B cell (primary cell): ENCODE measurements at regions not wholly inside any gene's neighbourhood (a gene's known extent, or its start where the extent isn't known, plus 50 kb on each side); places are given as distances from the start of the nearest gene placed in this dataset.

Experiments
- ATAC-seq: fragments of 200-7000 bp; cut with Tn5 transposase; one replicate; pipeline ENCODE4 v1.10.0; 2021; ENCODE audit warnings: low read depth, mild to moderate bottlenecking, moderate number of reproducible peaks, moderate library complexity
- CTCF ChIA-PET: fragments of 350-600 bp; sonication (Branson Sonifier 250); formaldehyde crosslinking; loops from one replicate; lab custom pipeline; 2021; ENCODE audit warnings: antibody characterized with exemption, inconsistent platforms; lab: Charles Lee
- POLR2A ChIA-PET: fragments of 350-600 bp; sonication (Branson Sonifier 250); formaldehyde crosslinking; loops from one replicate; lab custom pipeline; 2021; ENCODE audit warnings: antibody characterized with exemption; lab: Charles Lee
- DNase-seq: peaks from one replicate; pipeline ENCODE4 v3.0.0; 2013
- H2AFZ ChIP-seq: 2 replicates; pipeline ENCODE4 v1.6.1; 2012; ENCODE audit warnings: mild to moderate bottlenecking, low read depth, low read length; ENCODE audit not compliant: insufficient read depth, poor library complexity, severe bottlenecking
- H3K27ac ChIP-seq, 2 donors: 1 replicate in 1 of 2; 2 replicates in 1 of 2; pipeline ENCODE4 v1.5.1; 2012 to 2013; ENCODE audit warnings: low read length in 2 of 2, mild to moderate bottlenecking in 2 of 2, moderate library complexity in 1 of 2
- H3K27me3 ChIP-seq, 4 experiments: fragments of 200-600 bp in 1 of 4; sonication (generic) in 1 of 4; replicated peaks in 1 of 4; 1 replicate in 2 of 4; 2 replicates in 2 of 4; pipeline versions ENCODE4 v1.6.1 to v1.7.0; 2013 to 2016; ENCODE audit warnings: low read length in 3 of 4, mild to moderate bottlenecking in 2 of 4, mixed read lengths in 1 of 4, moderate library complexity in 1 of 4; ENCODE audit not compliant: insufficient read depth in 4 of 4, control insufficient read depth in 3 of 4; ENCODE audit errors: control extremely low read depth in 1 of 4
- H3K36me3 ChIP-seq, 2 experiments: replicated peaks in 1 of 2; 1 replicate in 1 of 2; 2 replicates in 1 of 2; pipeline versions ENCODE4 v1.6.1 to v1.7.1; 2013; ENCODE audit warnings: low read length in 1 of 2; ENCODE audit not compliant: insufficient read depth in 2 of 2, control insufficient read depth in 1 of 2; ENCODE audit errors: control extremely low read depth in 1 of 2, extremely low read depth in 1 of 2
- H3K4me1 ChIP-seq, 2 donors: fragments of 200-600 bp in 1 of 2; sonication (generic) in 1 of 2; 1 replicate in 1 of 2; 2 replicates in 1 of 2; pipeline versions ENCODE4 v1.5.1 to v1.6.1; 2013 to 2017; ENCODE audit warnings: low read length in 2 of 2; ENCODE audit not compliant: control insufficient read depth in 2 of 2, insufficient read depth in 2 of 2
- H3K4me2 ChIP-seq: replicated peaks from 2 replicates; pipeline ENCODE3; 2012; ENCODE audit warnings: mild to moderate bottlenecking, low read depth, low read length; ENCODE audit not compliant: poor library complexity, severe bottlenecking
- H3K4me3 ChIP-seq, 5 experiments: fragments of 200-600 bp in 1 of 5; sonication (generic) in 1 of 5; 1 replicate in 3 of 5; 2 replicates in 2 of 5; pipeline versions ENCODE4 v1.5.1 to v1.7.0; 2011 to 2016; ENCODE audit warnings: low read length in 4 of 5, mild to moderate bottlenecking in 4 of 5, low read depth in 2 of 5, control low read depth in 1 of 5, moderate library complexity in 1 of 5; ENCODE audit not compliant: insufficient read depth in 1 of 5; ENCODE audit errors: control extremely low read depth in 1 of 5, extremely low read depth in 1 of 5
- H3K79me2 ChIP-seq: fragments of 200-600 bp; sonication (generic); one replicate; pipeline ENCODE4 v1.6.0; 2016; ENCODE audit warnings: low read length; ENCODE audit not compliant: control insufficient read depth, insufficient read depth
- H3K9ac ChIP-seq: fragments of 200-600 bp; sonication (generic); 2 replicates; pipeline ENCODE4 v1.6.1; 2017; ENCODE audit warnings: mild to moderate bottlenecking, low read length, moderate library complexity
- H3K9me3 ChIP-seq, 3 donors: one replicate each; pipeline versions ENCODE4 v1.6.1 to v1.7.1; 2013; ENCODE audit warnings: low read length in 2 of 3; ENCODE audit not compliant: control insufficient read depth in 2 of 3, insufficient read depth in 1 of 3; ENCODE audit errors: control extremely low read depth in 1 of 3
- H4K20me1 ChIP-seq: 2 replicates; pipeline ENCODE4 v1.6.0; 2012; ENCODE audit warnings: mild to moderate bottlenecking, low read length; ENCODE audit not compliant: insufficient read depth, control insufficient read depth, poor library complexity, severe bottlenecking
- H3K27ac Mint-ChIP-seq: one replicate; pipeline ENCODE4 v1.8.0; 2021; ENCODE audit warnings: mixed read lengths
- H3K27me3 Mint-ChIP-seq: one replicate; pipeline ENCODE4 v1.8.0; 2021; ENCODE audit warnings: mixed read lengths
- H3K4me1 Mint-ChIP-seq: one replicate; pipeline ENCODE4 v1.8.0; 2021; ENCODE audit warnings: mixed read lengths
- H3K4me3 Mint-ChIP-seq: one replicate; pipeline ENCODE4 v1.8.0; 2021; ENCODE audit warnings: mixed read lengths
- H3K9me3 Mint-ChIP-seq: one replicate; pipeline ENCODE4 v1.8.0; 2022; ENCODE audit warnings: mixed read lengths; ENCODE audit not compliant: insufficient read depth
- CTCF ChIP-seq: fragments of 200-600 bp; IDR thresholded peaks from one replicate; pipeline ENCODE4 v1.8.0; 2022; ENCODE audit warnings: antibody characterized with exemption, mild to moderate bottlenecking
- EZH2 ChIP-seq: IDR thresholded peaks from 2 replicates; pipeline ENCODE4 v1.6.1; 2012; ENCODE audit warnings: borderline replicate concordance, low read depth, mild to moderate bottlenecking, moderate library complexity, low read length; ENCODE audit not compliant: insufficient read depth, poor library complexity, severe bottlenecking
- WGBS: methylation state at CpG from one replicate; pipeline ENCODE4 v1.1.5; 2013; ENCODE audit warnings: missing lambda C conversion rate; ENCODE audit not compliant: insufficient coverage; 5-methylcytosine and 5-hydroxymethylcytosine counted together
- intact Hi-C: fragments of 100-400 bp; cut with micrococcal nuclease; formaldehyde crosslinking; loops from one replicate; pipeline ENCODE4 v1.10.0; 2022

- intact Hi-C loops, result no loop called here
- Histone ChIP-seq H3K4me2 (no peak overlapping the region), H2AFZ (no peak overlapping the region), H3K4me3 (no peak overlapping the region), H3K27me3 (peaks cover 0 to 8% (median 0%) of the 10 kb centered on the region in 4 experiments), H3K9me3 (no peaks in the 10 kb centered on the region), H3K36me3 (no peaks in the 10 kb centered on the region), H3K27ac (no peak overlapping the region), H4K20me1 (no peaks in the 10 kb centered on the region), H3K79me2 (no peaks in the 10 kb centered on the region), H3K4me1 (no peaks in the 10 kb centered on the region), H3K9ac (no peak overlapping the region)
- no peak for DNase-seq
- ATAC-seq, result no peak
- CTCF ChIA-PET, result no interaction called here
- no peaks in the 10 kb centered on the region for H3K9me3 Mint-ChIP-seq
- no peak overlapping the region for H3K27ac Mint-ChIP-seq
- H3K27me3 Mint-ChIP-seq, result peaks cover 36% of the 10 kb centered on the region
- no peaks in the 10 kb centered on the region for H3K4me1 Mint-ChIP-seq
- 90% methylated on average over 6 of the region's 6 CpGs for WGBS
- POLR2A ChIA-PET, result no interaction called here
- TF ChIP-seq EZH2 (no peak), CTCF (no peak)
- H3K4me3 Mint-ChIP-seq, result no peak overlapping the region
Measured at GRCh38 chr11:71156301-71156700, 96.1 kb downstream of the SHANK2 start.

- no peaks in the 10 kb centered on the region for H3K9me3 Mint-ChIP-seq
- Histone ChIP-seq H3K4me1 (no peaks in the 10 kb centered on the region), H3K4me3 (no peak overlapping the region), H3K9ac (no peak overlapping the region), H3K27me3 (peaks cover 0 to 8% (median 0%) of the 10 kb centered on the region in 4 experiments), H3K36me3 (no peaks in the 10 kb centered on the region), H3K4me2 (no peak overlapping the region), H3K27ac (no peak overlapping the region), H4K20me1 (no peaks in the 10 kb centered on the region), H2AFZ (no peak overlapping the region), H3K9me3 (peaks cover 0 to 4% (median 0%) of the 10 kb centered on the region in 3 donors), H3K79me2 (no peaks in the 10 kb centered on the region)
- no peaks in the 10 kb centered on the region for H3K4me1 Mint-ChIP-seq
- ChIA-PET CTCF (no interaction called here), POLR2A (no interaction called here)
- WGBS, result 91% methylated on average over 8 of the region's 8 CpGs
- ATAC-seq (no peak), DNase-seq (no peak)
- H3K27me3 Mint-ChIP-seq, result peaks cover 36% of the 10 kb centered on the region
- no peak overlapping the region for H3K27ac Mint-ChIP-seq
- no peak overlapping the region for H3K4me3 Mint-ChIP-seq
- intact Hi-C loops, result no loop called here
- TF ChIP-seq CTCF (no peak), EZH2 (no peak)
Measured at GRCh38 chr11:71155846-71156245, 96.5 kb downstream of the SHANK2 start.
